HS-5 (cell line): ENCODE measurements at regions not wholly inside any gene's neighbourhood (a gene's known extent, or its start where the extent isn't known, plus 50 kb on each side); places are given as distances from the start of the nearest gene placed in this dataset.
"Not testable (repeated sequence)": the region's sequence is repeated elsewhere in the genome, so short reads cannot be mapped to it uniquely, and the experiment has no call there.

ENCODE experiments used
- DNase-seq: peaks from one replicate; pipeline ENCODE4 v3.0.0-alpha.2; 2012; ENCODE audit warnings: low read depth

- DNase-seq = no peak
Measured at GRCh38 chr20:52311209-52311794, 119.7 kb upstream of the ZFP64 start.

- DNase-seq = no peak
Measured at GRCh38 chr20:52309181-52309580, 117.6 kb upstream of the ZFP64 start.

- no peak for DNase-seq
Measured at GRCh38 chr20:52306477-52306876, 114.9 kb upstream of the ZFP64 start.

- no peak for DNase-seq
Measured at GRCh38 chr20:52305858-52306257, 114.3 kb upstream of the ZFP64 start.

- DNase-seq = no peak
Measured at GRCh38 chr20:52305024-52305645, 113.6 kb upstream of the ZFP64 start.

- DNase-seq = no peak
Measured at GRCh38 chr20:52303281-52303950, 111.8 kb upstream of the ZFP64 start.

- DNase-seq = no peak
Measured at GRCh38 chr20:52302736-52303135, 111.2 kb upstream of the ZFP64 start.

- not testable (repeated sequence) for DNase-seq
Measured at GRCh38 chr20:52302051-52302450, 110.5 kb upstream of the ZFP64 start.

GRCh38 chr20:52295556-52295955 is 104.0 kb upstream of the ZFP64 start:
- DNase-seq = peak; percentile 45

GRCh38 chr20:52294106-52294628 is 102.6 kb upstream of the ZFP64 start:
- DNase-seq = no peak

GRCh38 chr20:52291109-52291508 is 99.5 kb upstream of the ZFP64 start:
- DNase-seq = no peak

- no peak for DNase-seq
Measured at GRCh38 chr20:52290569-52290968, 99.0 kb upstream of the ZFP64 start.

GRCh38 chr20:52289956-52290565 is 98.5 kb upstream of the ZFP64 start:
- DNase-seq = no peak

GRCh38 chr20:52280407-52280806 is 88.8 kb upstream of the ZFP64 start:
- no peak for DNase-seq

GRCh38 chr20:52279706-52280105 is 88.1 kb upstream of the ZFP64 start:
- peak; percentile 55 for DNase-seq

- no peak for DNase-seq
Measured at GRCh38 chr20:52275181-52275691, 83.7 kb upstream of the ZFP64 start.

- DNase-seq = no peak
Measured at GRCh38 chr20:52270696-52271095, 79.1 kb upstream of the ZFP64 start.

GRCh38 chr20:52270001-52270606 is 78.5 kb upstream of the ZFP64 start:
- no peak for DNase-seq

GRCh38 chr20:52269321-52269720 is 77.7 kb upstream of the ZFP64 start:
- DNase-seq = peak; percentile 100

GRCh38 chr20:52268184-52268749 is 76.7 kb upstream of the ZFP64 start:
- peak; percentile 100 for DNase-seq

- no peak for DNase-seq
Measured at GRCh38 chr20:52267418-52267817, 75.8 kb upstream of the ZFP64 start.

- DNase-seq = no peak
Measured at GRCh38 chr20:52263757-52264156, 72.2 kb upstream of the ZFP64 start.
